ENCODE measurements at regions not wholly inside any gene's neighbourhood (a gene's known extent, or its start where the extent isn't known, plus 50 kb on each side); places are given as distances from the start of the nearest gene placed in this dataset.

- DNase-seq = no peak
- H3K36me3 ChIP-seq = no peaks in the 10 kb centered on the region
- H3K27ac ChIP-seq = no peak overlapping the region
- no peak overlapping the region for H3K4me3 ChIP-seq
- no peak for TF ChIP-seq POLR2A (IDR thresholded peaks at IDR 0.05)
- no peak for TF ChIP-seq CTCF (IDR thresholded peaks at IDR 0.05)
- H3K9me3 ChIP-seq = no peaks in the 10 kb centered on the region
- no peaks in the 10 kb centered on the region for H3K27me3 ChIP-seq
- peaks cover 0 to 4% (median 0%) of the 10 kb centered on the region in 4 donors for H3K4me1 ChIP-seq
Measured at GRCh38 chr2:66704786-66705185, 269.9 kb downstream of the MEIS1 start.

DNA sequence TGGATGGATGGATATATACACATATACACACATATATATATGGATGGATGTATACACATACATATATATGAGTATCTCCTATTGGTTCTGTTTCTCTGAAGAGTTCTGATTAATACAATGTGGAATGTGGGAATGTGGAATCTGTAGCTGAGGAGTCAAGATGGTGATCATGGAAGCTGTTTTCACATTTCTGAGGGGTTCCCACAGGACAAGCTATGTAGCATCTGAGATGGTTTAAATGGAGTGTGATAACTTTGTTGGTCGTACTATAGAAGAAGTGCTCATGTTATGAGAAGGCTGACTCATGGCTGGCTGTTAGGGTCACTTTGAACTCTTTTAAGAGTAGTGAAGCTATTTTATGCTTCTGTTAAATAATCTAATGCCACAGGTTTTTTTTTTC is 279.7 kb downstream of the MEIS1 start:
- H3K9me3 ChIP-seq = no peaks in the 10 kb centered on the region
- no peak for TF ChIP-seq POLR2A (IDR thresholded peaks at IDR 0.05)
- TF ChIP-seq CTCF (IDR thresholded peaks at IDR 0.05) = no peak
- no peak for DNase-seq
- H3K27ac ChIP-seq = no peak overlapping the region
- H3K4me1 ChIP-seq = no peaks in the 10 kb centered on the region
- H3K4me3 ChIP-seq = no peak overlapping the region
- no peaks in the 10 kb centered on the region for H3K27me3 ChIP-seq
- no peaks in the 10 kb centered on the region for H3K36me3 ChIP-seq

GRCh38 chr2:66717218-66717905 is 282.4 kb downstream of the MEIS1 start:
- Histone ChIP-seq H3K4me1 (no peaks in the 10 kb centered on the region), H3K27me3 (no peaks in the 10 kb centered on the region), H3K27ac (no peak overlapping the region), H3K4me3 (no peak overlapping the region), H3K36me3 (no peaks in the 10 kb centered on the region), H3K9me3 (no peaks in the 10 kb centered on the region)
- no peak for DNase-seq
- TF ChIP-seq CTCF (IDR thresholded peaks at IDR 0.05) (no peak), POLR2A (IDR thresholded peaks at IDR 0.05) (no peak)

DNA sequence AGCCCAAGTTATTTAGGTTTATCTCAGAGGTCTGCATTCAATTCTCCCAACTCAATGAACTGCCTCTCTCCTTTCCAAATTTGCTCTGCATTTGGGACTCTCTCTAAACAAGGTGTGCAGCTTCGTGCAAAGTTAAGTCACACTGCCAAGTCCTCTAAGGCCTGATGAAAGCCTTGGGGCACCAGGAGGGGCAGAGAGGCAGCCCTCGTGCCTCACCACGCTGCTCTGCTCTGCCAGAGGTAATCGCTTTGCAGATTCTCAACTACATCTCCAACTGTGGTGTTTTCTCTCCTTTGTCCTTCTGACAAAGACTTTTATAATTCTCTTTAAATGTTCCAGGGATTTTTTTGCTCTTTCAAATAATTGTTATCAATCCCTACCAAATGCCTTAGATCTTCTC is 283.0 kb downstream of the MEIS1 start:
- DNase-seq = no peak
- no peaks in the 10 kb centered on the region for H3K4me1 ChIP-seq
- no peaks in the 10 kb centered on the region for H3K9me3 ChIP-seq
- no peaks in the 10 kb centered on the region for H3K36me3 ChIP-seq
- no peaks in the 10 kb centered on the region for H3K27me3 ChIP-seq
- no peak for TF ChIP-seq POLR2A (IDR thresholded peaks at IDR 0.05)
- no peak overlapping the region for H3K4me3 ChIP-seq
- H3K27ac ChIP-seq = no peak overlapping the region

- no peaks in the 10 kb centered on the region for H3K36me3 ChIP-seq
- no peaks in the 10 kb centered on the region for H3K9me3 ChIP-seq
- no peaks in the 10 kb centered on the region for H3K27me3 ChIP-seq
- H3K4me1 ChIP-seq = no peaks in the 10 kb centered on the region
- DNase-seq = no peak
- TF ChIP-seq POLR2A (IDR thresholded peaks at IDR 0.05) (no peak), CTCF (IDR thresholded peaks at IDR 0.05) (no peak)
- no peak overlapping the region for H3K27ac ChIP-seq
- no peak overlapping the region for H3K4me3 ChIP-seq
Measured at GRCh38 chr2:66721776-66722175, 286.9 kb downstream of the MEIS1 start.

GRCh38 chr2:66724241-66724640 is 289.3 kb downstream of the MEIS1 start:
- H3K36me3 ChIP-seq = no peaks in the 10 kb centered on the region
- no peaks in the 10 kb centered on the region for H3K9me3 ChIP-seq
- no peak overlapping the region for H3K4me3 ChIP-seq
- no peak overlapping the region for H3K27ac ChIP-seq
- no peaks in the 10 kb centered on the region for H3K4me1 ChIP-seq
- TF ChIP-seq CTCF (IDR thresholded peaks at IDR 0.05) = no peak
- TF ChIP-seq POLR2A (IDR thresholded peaks at IDR 0.05) = no peak
- no peaks in the 10 kb centered on the region for H3K27me3 ChIP-seq
- no peak for DNase-seq

Data from Peyer's patch (tissue), 4 donors.